ENCODE measurements at regions not wholly inside any gene's neighbourhood (a gene's known extent, or its start where the extent isn't known, plus 50 kb on each side); places are given as distances from the start of the nearest gene placed in this dataset.

- TF ChIP-seq POLR2AphosphoS5 (IDR thresholded peaks at IDR 0.05) (no peak), CTCF (IDR thresholded peaks at IDR 0.05; ENCODE audit: poor library complexity, severe bottlenecking) (no peak), REST (IDR thresholded peaks at IDR 0.05; ENCODE audit: borderline replicate concordance) (no peak), EP300 (conservative IDR thresholded peaks at IDR 0.05; ENCODE audit: poor library complexity, severe bottlenecking) (no peak), RAD21 (conservative IDR thresholded peaks at IDR 0.05) (no peak), MXI1 (conservative IDR thresholded peaks at IDR 0.05; ENCODE audit: poor library complexity, severe bottlenecking) (no peak), EZH2 (IDR thresholded peaks at IDR 0.05; ENCODE audit: borderline replicate concordance, insufficient read depth, low read length, poor library complexity, severe bottlenecking) (no peak), TAF1 (IDR thresholded peaks at IDR 0.05; ENCODE audit: low read depth) (no peak)
Measured at GRCh38 chr11:8333376-8333775, 69.7 kb upstream of the LMO1 start.
